ENCODE measurements at regions not wholly inside any gene's neighbourhood (a gene's known extent, or its start where the extent isn't known, plus 50 kb on each side); places are given as distances from the start of the nearest gene placed in this dataset.
"Not testable (repeated sequence)": the region's sequence is repeated elsewhere in the genome, so short reads cannot be mapped to it uniquely, and the experiment has no call there.

DNA sequence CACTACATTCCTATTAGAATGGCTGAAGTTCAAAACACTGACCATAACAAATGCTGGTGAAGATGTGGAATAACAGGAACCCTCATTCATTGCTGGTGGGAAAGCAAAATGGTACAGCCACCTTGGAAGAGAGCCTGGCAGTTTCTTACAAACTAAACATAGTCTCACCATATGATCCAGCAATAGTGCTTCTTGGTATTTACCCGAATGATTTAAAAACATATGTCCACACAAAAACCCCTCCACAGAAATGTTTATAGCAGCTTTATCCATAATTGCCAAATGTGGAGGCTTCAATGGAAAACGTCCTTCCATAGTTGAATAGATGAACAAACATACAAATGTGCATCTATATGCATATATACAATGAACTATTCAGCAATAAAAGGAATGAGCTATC lies 330.8 kb downstream of the BTBD3 start:
- H3K27me3 ChIP-seq (ENCODE audit: control insufficient read depth in 4 of 4, insufficient read depth in 4 of 4, low read length in 3 of 4), result peaks cover 0 to 7% (median 0%) of the 10 kb centered on the region in 4 donors
- no peak for TF ChIP-seq YY1 (IDR thresholded peaks at IDR 0.05)
- TF ChIP-seq SP1 (IDR thresholded peaks at IDR 0.05), result no peak
- no peak for TF ChIP-seq RAD21 (IDR thresholded peaks at IDR 0.05)
- TF ChIP-seq, protein P1, sequence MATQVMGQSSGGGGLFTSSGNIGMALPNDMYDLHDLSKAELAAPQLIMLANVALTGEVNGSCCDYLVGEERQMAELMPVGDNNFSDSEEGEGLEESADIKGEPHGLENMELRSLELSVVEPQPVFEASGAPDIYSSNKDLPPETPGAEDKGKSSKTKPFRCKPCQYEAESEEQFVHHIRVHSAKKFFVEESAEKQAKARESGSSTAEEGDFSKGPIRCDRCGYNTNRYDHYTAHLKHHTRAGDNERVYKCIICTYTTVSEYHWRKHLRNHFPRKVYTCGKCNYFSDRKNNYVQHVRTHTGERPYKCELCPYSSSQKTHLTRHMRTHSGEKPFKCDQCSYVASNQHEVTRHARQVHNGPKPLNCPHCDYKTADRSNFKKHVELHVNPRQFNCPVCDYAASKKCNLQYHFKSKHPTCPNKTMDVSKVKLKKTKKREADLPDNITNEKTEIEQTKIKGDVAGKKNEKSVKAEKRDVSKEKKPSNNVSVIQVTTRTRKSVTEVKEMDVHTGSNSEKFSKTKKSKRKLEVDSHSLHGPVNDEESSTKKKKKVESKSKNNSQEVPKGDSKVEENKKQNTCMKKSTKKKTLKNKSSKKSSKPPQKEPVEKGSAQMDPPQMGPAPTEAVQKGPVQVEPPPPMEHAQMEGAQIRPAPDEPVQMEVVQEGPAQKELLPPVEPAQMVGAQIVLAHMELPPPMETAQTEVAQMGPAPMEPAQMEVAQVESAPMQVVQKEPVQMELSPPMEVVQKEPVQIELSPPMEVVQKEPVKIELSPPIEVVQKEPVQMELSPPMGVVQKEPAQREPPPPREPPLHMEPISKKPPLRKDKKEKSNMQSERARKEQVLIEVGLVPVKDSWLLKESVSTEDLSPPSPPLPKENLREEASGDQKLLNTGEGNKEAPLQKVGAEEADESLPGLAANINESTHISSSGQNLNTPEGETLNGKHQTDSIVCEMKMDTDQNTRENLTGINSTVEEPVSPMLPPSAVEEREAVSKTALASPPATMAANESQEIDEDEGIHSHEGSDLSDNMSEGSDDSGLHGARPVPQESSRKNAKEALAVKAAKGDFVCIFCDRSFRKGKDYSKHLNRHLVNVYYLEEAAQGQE (IDR thresholded peaks at IDR 0.05), result no peak
- TF ChIP-seq EGR1 (IDR thresholded peaks at IDR 0.05; ENCODE audit: low read depth in 2 of 2), result no peak
- TF ChIP-seq NR2F2 (IDR thresholded peaks at IDR 0.05), result no peak
- no peak for TF ChIP-seq JUND (IDR thresholded peaks at IDR 0.05)
- TF ChIP-seq HNF4A (conservative IDR thresholded peaks at IDR 0.05), result no peak
- TF ChIP-seq FOXA2 (IDR thresholded peaks at IDR 0.05), result no peak
- no peak for TF ChIP-seq GABPA (IDR thresholded peaks at IDR 0.05 in 1 of 2, conservative IDR thresholded peaks at IDR 0.05 in 1 of 2)
- TF ChIP-seq, protein P2, sequence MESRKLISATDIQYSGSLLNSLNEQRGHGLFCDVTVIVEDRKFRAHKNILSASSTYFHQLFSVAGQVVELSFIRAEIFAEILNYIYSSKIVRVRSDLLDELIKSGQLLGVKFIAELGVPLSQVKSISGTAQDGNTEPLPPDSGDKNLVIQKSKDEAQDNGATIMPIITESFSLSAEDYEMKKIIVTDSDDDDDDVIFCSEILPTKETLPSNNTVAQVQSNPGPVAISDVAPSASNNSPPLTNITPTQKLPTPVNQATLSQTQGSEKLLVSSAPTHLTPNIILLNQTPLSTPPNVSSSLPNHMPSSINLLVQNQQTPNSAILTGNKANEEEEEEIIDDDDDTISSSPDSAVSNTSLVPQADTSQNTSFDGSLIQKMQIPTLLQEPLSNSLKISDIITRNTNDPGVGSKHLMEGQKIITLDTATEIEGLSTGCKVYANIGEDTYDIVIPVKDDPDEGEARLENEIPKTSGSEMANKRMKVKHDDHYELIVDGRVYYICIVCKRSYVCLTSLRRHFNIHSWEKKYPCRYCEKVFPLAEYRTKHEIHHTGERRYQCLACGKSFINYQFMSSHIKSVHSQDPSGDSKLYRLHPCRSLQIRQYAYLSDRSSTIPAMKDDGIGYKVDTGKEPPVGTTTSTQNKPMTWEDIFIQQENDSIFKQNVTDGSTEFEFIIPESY (IDR thresholded peaks at IDR 0.05), result no peak
- no peak for TF ChIP-seq FOXA1 (IDR thresholded peaks at IDR 0.05)
- TF ChIP-seq HNF4G (IDR thresholded peaks at IDR 0.05), result no peak
- no peak for TF ChIP-seq RXRA (IDR thresholded peaks at IDR 0.05)
- no peak for TF ChIP-seq TAF1 (conservative IDR thresholded peaks at IDR 0.05)
- TF ChIP-seq, protein P3, sequence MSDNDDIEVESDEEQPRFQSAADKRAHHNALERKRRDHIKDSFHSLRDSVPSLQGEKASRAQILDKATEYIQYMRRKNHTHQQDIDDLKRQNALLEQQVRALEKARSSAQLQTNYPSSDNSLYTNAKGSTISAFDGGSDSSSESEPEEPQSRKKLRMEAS (IDR thresholded peaks at IDR 0.05), result no peak
- TF ChIP-seq, protein P4, sequence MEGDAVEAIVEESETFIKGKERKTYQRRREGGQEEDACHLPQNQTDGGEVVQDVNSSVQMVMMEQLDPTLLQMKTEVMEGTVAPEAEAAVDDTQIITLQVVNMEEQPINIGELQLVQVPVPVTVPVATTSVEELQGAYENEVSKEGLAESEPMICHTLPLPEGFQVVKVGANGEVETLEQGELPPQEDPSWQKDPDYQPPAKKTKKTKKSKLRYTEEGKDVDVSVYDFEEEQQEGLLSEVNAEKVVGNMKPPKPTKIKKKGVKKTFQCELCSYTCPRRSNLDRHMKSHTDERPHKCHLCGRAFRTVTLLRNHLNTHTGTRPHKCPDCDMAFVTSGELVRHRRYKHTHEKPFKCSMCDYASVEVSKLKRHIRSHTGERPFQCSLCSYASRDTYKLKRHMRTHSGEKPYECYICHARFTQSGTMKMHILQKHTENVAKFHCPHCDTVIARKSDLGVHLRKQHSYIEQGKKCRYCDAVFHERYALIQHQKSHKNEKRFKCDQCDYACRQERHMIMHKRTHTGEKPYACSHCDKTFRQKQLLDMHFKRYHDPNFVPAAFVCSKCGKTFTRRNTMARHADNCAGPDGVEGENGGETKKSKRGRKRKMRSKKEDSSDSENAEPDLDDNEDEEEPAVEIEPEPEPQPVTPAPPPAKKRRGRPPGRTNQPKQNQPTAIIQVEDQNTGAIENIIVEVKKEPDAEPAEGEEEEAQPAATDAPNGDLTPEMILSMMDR (IDR thresholded peaks at IDR 0.05; ENCODE audit: low read depth, low read length, missing input control), result no peak
- TF ChIP-seq, protein P5, sequence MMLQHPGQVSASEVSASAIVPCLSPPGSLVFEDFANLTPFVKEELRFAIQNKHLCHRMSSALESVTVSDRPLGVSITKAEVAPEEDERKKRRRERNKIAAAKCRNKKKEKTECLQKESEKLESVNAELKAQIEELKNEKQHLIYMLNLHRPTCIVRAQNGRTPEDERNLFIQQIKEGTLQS (IDR thresholded peaks at IDR 0.05), result no peak
- no peak overlapping the region for H3K4me3 ChIP-seq (ENCODE audit: low read depth in 1 of 3, low read length in 3 of 3)
- no peak overlapping the region for H3K9ac ChIP-seq (ENCODE audit: low read depth in 1 of 2, low read length in 2 of 2)
- WGBS, result 63% methylated on average over 2 of the region's 2 CpGs
- no peak for DNase-seq (ENCODE audit: low spot score)
- no peak overlapping the region for H3K27ac ChIP-seq (ENCODE audit: low read depth in 1 of 2, low read length in 2 of 2)
- H3K9me3 ChIP-seq (ENCODE audit: control insufficient read depth in 4 of 4, low read length in 3 of 4), result no peaks in the 10 kb centered on the region
- no peaks in the 10 kb centered on the region for H3K4me1 ChIP-seq (ENCODE audit: control insufficient read depth in 4 of 4, insufficient read depth in 4 of 4, low read length in 3 of 4)
- no peaks in the 10 kb centered on the region for H3K36me3 ChIP-seq (ENCODE audit: control insufficient read depth in 4 of 4, insufficient read depth in 3 of 4, low read depth in 1 of 4, low read length in 3 of 4)

DNA sequence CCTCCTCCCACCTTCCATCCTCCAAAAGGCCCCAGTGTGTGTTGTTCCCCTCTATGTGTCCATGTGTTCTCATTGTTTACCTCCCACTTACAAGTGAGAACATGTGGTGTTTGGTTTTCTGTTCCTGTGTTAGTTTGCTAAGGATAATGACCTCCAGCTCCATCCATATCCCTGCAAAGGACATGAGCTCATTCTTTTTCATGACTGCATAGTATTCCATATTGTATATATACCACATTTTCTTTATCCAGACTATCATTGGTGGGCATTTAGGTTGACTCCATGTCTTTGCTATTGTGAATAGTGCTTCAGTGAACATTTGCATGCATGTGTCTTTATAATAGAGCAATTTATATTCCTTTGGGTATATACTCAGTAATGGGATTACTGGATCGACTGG lies 333.0 kb downstream of the BTBD3 start:
- WGBS, result 85% methylated on average over 1 of the region's 1 CpG

More for the DNA sequence above, 333.0 kb downstream of the BTBD3 start:
- DNase-seq (ENCODE audit: low spot score); H3K9ac ChIP-seq (ENCODE audit: low read depth in 1 of 2, low read length in 2 of 2); H3K27me3 ChIP-seq (ENCODE audit: control insufficient read depth in 4 of 4, insufficient read depth in 4 of 4, low read length in 3 of 4); H3K27ac ChIP-seq (ENCODE audit: low read depth in 1 of 2, low read length in 2 of 2); H3K36me3 ChIP-seq (ENCODE audit: control insufficient read depth in 4 of 4, insufficient read depth in 3 of 4, low read depth in 1 of 4, low read length in 3 of 4); H3K4me1 ChIP-seq (ENCODE audit: control insufficient read depth in 4 of 4, insufficient read depth in 4 of 4, low read length in 3 of 4); H3K9me3 ChIP-seq (ENCODE audit: control insufficient read depth in 4 of 4, low read length in 3 of 4); H3K4me3 ChIP-seq (ENCODE audit: low read depth in 1 of 3, low read length in 3 of 3): not testable (repeated sequence)
